Upper lobe of left lung (tissue), 4 donors: ENCODE measurements at regions not wholly inside any gene's neighbourhood (a gene's known extent, or its start where the extent isn't known, plus 50 kb on each side); places are given as distances from the start of the nearest gene placed in this dataset.
"Not testable (repeated sequence)": the region's sequence is repeated elsewhere in the genome, so short reads cannot be mapped to it uniquely, and the experiment has no call there.

Experiments
- EP300 ChIP-seq, 4 donors: sonication (generic); formaldehyde crosslinking; IDR thresholded peaks; one replicate each; pipeline ENCODE4 v1.5.1; 2017; ENCODE audit warnings: antibody characterized with exemption in 4 of 4, control low read depth in 2 of 4
- POLR2AphosphoS5 ChIP-seq, 2 donors: sonication (generic); formaldehyde crosslinking; IDR thresholded peaks; one replicate each; pipeline ENCODE4 v1.5.1; 2017; ENCODE audit warnings: antibody characterized with exemption in 2 of 2
- TF ChIP-seq, protein P1 (sequence below), 6 experiments: fragments of 450-650 bp in 4 of 6; fragments of 200-600 bp in 2 of 6; sonication (generic) in 2 of 6; IDR thresholded peaks; one replicate each; pipeline ENCODE4 v1.5.1; 2016 to 2019; ENCODE audit warnings: antibody characterized with exemption in 6 of 6

DNA sequence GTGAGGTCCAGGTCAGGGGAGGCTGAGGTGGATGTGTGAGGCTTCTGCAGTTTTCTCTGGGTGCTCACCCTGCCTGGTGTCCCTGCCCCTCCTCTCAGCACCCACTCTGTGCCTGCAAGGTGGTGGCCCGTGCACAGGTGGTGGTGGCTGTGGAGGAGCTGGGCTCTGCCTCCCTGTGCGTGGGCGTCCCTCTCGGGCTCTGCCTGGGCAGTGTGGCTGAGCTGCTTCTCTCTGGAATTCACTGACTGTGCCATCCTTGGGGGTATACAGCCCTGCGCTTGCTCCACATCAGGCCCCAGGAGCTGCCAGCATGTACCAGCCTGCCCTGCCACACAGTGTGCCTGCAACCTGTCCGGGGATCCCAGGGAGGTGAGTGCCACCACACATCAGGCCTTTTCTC, 369.8 kb downstream of the TMEM121 start:
- TF ChIP-seq EP300, POLR2AphosphoS5 (IDR thresholded peaks at IDR 0.05): not testable (repeated sequence)
- TF ChIP-seq, protein P1, sequence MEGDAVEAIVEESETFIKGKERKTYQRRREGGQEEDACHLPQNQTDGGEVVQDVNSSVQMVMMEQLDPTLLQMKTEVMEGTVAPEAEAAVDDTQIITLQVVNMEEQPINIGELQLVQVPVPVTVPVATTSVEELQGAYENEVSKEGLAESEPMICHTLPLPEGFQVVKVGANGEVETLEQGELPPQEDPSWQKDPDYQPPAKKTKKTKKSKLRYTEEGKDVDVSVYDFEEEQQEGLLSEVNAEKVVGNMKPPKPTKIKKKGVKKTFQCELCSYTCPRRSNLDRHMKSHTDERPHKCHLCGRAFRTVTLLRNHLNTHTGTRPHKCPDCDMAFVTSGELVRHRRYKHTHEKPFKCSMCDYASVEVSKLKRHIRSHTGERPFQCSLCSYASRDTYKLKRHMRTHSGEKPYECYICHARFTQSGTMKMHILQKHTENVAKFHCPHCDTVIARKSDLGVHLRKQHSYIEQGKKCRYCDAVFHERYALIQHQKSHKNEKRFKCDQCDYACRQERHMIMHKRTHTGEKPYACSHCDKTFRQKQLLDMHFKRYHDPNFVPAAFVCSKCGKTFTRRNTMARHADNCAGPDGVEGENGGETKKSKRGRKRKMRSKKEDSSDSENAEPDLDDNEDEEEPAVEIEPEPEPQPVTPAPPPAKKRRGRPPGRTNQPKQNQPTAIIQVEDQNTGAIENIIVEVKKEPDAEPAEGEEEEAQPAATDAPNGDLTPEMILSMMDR (IDR thresholded peaks at IDR 0.05) = not testable (repeated sequence)
